ENCODE measurements at regions not wholly inside any gene's neighbourhood (a gene's known extent, or its start where the extent isn't known, plus 50 kb on each side); places are given as distances from the start of the nearest gene placed in this dataset.

- H3K9ac ChIP-seq (ENCODE audit: low read depth, low read length): no peak overlapping the region
- TF ChIP-seq CTCF (IDR thresholded peaks at IDR 0.05; ENCODE audit: borderline replicate concordance, extremely low read depth, low read length, poor library complexity, severe bottlenecking): no peak
- no peak for TF ChIP-seq EZH2 (IDR thresholded peaks at IDR 0.05; ENCODE audit: borderline replicate concordance, low read depth, low read length, severe bottlenecking)
- H3K27me3 ChIP-seq (ENCODE audit: insufficient read depth, low read length, poor library complexity): no peaks in the 10 kb centered on the region
- no peaks in the 10 kb centered on the region for H3K36me3 ChIP-seq (ENCODE audit: insufficient read depth, low read length)
- H3K9me3 ChIP-seq (ENCODE audit: insufficient read depth, low read length, severe bottlenecking): no peaks in the 10 kb centered on the region
- H3K79me2 ChIP-seq (ENCODE audit: insufficient read depth, low read length): no peaks in the 10 kb centered on the region
- H4K20me1 ChIP-seq (ENCODE audit: insufficient read depth, low read length): no peaks in the 10 kb centered on the region
- H3K27ac ChIP-seq (ENCODE audit: low read length): no peak overlapping the region
- no peak overlapping the region for H3K4me3 ChIP-seq (ENCODE audit: low read depth in 1 of 2, low read length in 2 of 2)
- no peaks in the 10 kb centered on the region for H3K4me1 ChIP-seq (ENCODE audit: insufficient read depth, low read length)
- no peak for ATAC-seq (ENCODE audit: insufficient read depth, low read depth)
- DNase-seq: no peak
- no peak overlapping the region for H2AFZ ChIP-seq (ENCODE audit: low read depth, low read length)
- no peak overlapping the region for H3K4me2 ChIP-seq (ENCODE audit: insufficient read depth, low read length)
These were observed 506.2 kb upstream of the ZNF385D start for GRCh38 chr3:22257252-22257651.

GRCh38 chr3:22262386-22262785 is 511.4 kb upstream of the ZNF385D start:
- no peaks in the 10 kb centered on the region for H3K79me2 ChIP-seq (ENCODE audit: insufficient read depth, low read length)
- no peaks in the 10 kb centered on the region for H3K36me3 ChIP-seq (ENCODE audit: insufficient read depth, low read length)
- H3K4me1 ChIP-seq (ENCODE audit: insufficient read depth, low read length): no peaks in the 10 kb centered on the region
- H3K9ac ChIP-seq (ENCODE audit: low read depth, low read length): no peak overlapping the region
- H3K4me2 ChIP-seq (ENCODE audit: insufficient read depth, low read length): no peak overlapping the region
- no peak overlapping the region for H2AFZ ChIP-seq (ENCODE audit: low read depth, low read length)
- H3K9me3 ChIP-seq (ENCODE audit: insufficient read depth, low read length, severe bottlenecking): no peaks in the 10 kb centered on the region
- TF ChIP-seq EZH2 (IDR thresholded peaks at IDR 0.05; ENCODE audit: borderline replicate concordance, low read depth, low read length, severe bottlenecking) (no peak), CTCF (IDR thresholded peaks at IDR 0.05; ENCODE audit: borderline replicate concordance, extremely low read depth, low read length, poor library complexity, severe bottlenecking) (no peak)
- no peak for DNase-seq
- ATAC-seq (ENCODE audit: insufficient read depth, low read depth): no peak
- no peak overlapping the region for H3K4me3 ChIP-seq (ENCODE audit: low read depth in 1 of 2, low read length in 2 of 2)
- no peak overlapping the region for H3K27ac ChIP-seq (ENCODE audit: low read length)
- no peaks in the 10 kb centered on the region for H4K20me1 ChIP-seq (ENCODE audit: insufficient read depth, low read length)
- H3K27me3 ChIP-seq (ENCODE audit: insufficient read depth, low read length, poor library complexity): no peaks in the 10 kb centered on the region

GRCh38 chr3:22263042-22263441 is 512.0 kb upstream of the ZNF385D start:
- ATAC-seq (ENCODE audit: insufficient read depth, low read depth): no peak

More at GRCh38 chr3:22263042-22263441, 512.0 kb upstream of the ZNF385D start:
- no peaks in the 10 kb centered on the region for H3K79me2 ChIP-seq (ENCODE audit: insufficient read depth, low read length)
- no peak overlapping the region for H3K4me2 ChIP-seq (ENCODE audit: insufficient read depth, low read length)
- H3K9ac ChIP-seq (ENCODE audit: low read depth, low read length): no peak overlapping the region
- TF ChIP-seq CTCF (IDR thresholded peaks at IDR 0.05; ENCODE audit: borderline replicate concordance, extremely low read depth, low read length, poor library complexity, severe bottlenecking) (no peak), EZH2 (IDR thresholded peaks at IDR 0.05; ENCODE audit: borderline replicate concordance, low read depth, low read length, severe bottlenecking) (no peak)
- no peak for DNase-seq
- no peak overlapping the region for H3K4me3 ChIP-seq (ENCODE audit: low read depth in 1 of 2, low read length in 2 of 2)
- no peaks in the 10 kb centered on the region for H3K4me1 ChIP-seq (ENCODE audit: insufficient read depth, low read length)
- H3K36me3 ChIP-seq (ENCODE audit: insufficient read depth, low read length): no peaks in the 10 kb centered on the region
- no peak overlapping the region for H2AFZ ChIP-seq (ENCODE audit: low read depth, low read length)
- H4K20me1 ChIP-seq (ENCODE audit: insufficient read depth, low read length): no peaks in the 10 kb centered on the region
- no peaks in the 10 kb centered on the region for H3K27me3 ChIP-seq (ENCODE audit: insufficient read depth, low read length, poor library complexity)
- no peak overlapping the region for H3K27ac ChIP-seq (ENCODE audit: low read length)
- H3K9me3 ChIP-seq (ENCODE audit: insufficient read depth, low read length, severe bottlenecking): no peaks in the 10 kb centered on the region

All from DND-41 (cell line).